ENCODE measurements at regions not wholly inside any gene's neighbourhood (a gene's known extent, or its start where the extent isn't known, plus 50 kb on each side); places are given as distances from the start of the nearest gene placed in this dataset.
A peak's percentile ranks its signal among the peaks of the same experiment; 100 is the strongest.

DNA sequence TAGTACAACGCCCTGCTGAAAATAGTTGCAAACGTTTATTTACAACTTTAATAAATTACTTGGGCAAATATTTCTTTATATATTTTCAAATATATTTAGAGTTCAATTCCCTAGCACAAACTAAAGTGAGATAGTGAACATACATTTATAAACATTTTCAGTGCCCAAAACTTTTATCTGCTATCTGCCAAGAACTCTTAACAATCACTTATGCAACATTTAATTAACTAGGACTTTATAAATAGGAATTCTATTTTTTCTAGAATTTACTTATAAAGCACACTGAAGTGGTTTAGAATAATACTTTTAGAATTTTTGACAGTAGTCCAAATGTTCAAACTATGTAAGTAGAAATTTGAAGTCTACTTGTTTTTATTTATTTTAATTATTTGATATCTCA lies 452.6 kb upstream of the RGS17 start:
- Histone ChIP-seq H3K27me3 (ENCODE audit: low read depth) (no peaks in the 10 kb centered on the region), H3K36me3 (replicated peaks) (no peaks in the 10 kb centered on the region), H3K4me3 (no peak overlapping the region), H3K4me1 (no peaks in the 10 kb centered on the region), H3K9me3 (no peaks in the 10 kb centered on the region)
- no peak for DNase-seq (ENCODE audit: low spot score in 2 of 2)
- in situ Hi-C loops (cut with MboI; ENCODE audit: low sequenced_read_pairs): no loop called here

DNA sequence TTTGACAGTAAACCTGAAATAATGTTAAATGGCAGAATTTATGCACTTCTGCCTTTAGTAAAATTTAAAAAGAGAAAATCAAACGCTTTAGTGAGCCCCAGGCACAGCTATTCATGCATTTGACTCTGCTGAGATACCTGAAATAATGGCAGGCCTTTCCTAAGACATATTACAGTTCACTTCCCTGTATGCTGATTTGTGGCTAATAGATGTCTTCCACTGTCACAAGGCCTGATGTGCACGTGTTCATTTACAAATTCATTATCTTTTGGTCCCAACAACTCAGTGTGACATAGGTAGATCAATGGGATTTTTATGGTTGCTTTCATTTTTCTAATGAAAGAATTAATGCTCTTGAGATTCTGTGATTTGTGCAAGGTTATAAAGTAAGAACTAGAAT lies 449.7 kb upstream of the RGS17 start:
- H3K4me1 ChIP-seq: no peaks in the 10 kb centered on the region
- no peak for DNase-seq (ENCODE audit: low spot score in 2 of 2)
- H3K36me3 ChIP-seq (replicated peaks): no peaks in the 10 kb centered on the region
- in situ Hi-C loops (cut with MboI; ENCODE audit: low sequenced_read_pairs): no loop called here
- H3K9me3 ChIP-seq: no peaks in the 10 kb centered on the region
- H3K4me3 ChIP-seq: no peak overlapping the region
- no peaks in the 10 kb centered on the region for H3K27me3 ChIP-seq (ENCODE audit: low read depth)

DNA sequence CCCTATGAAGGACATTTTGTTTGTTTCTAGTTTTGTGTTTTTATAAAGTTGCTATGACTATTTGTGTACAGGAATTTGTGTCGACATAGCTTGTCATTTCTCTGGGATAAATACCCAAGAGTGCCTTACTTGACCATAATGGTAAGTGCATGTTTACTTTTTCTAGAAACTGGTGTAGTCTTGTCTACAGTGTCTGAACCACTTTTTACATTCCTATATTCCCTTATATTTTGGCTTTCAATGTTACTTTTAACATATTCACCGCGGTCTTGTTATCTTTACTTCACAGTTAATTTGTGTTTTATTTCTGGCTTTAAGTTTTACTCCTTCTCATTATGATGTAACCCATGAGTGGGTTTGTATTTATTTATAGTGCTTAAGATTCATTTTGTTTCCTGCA lies 444.4 kb upstream of the RGS17 start:
- H3K27me3 ChIP-seq (ENCODE audit: low read depth): peaks cover 4% of the 10 kb centered on the region; the same call in 1 of the 2 replicates
- no peak for DNase-seq (ENCODE audit: low spot score in 2 of 2)
- no peaks in the 10 kb centered on the region for H3K36me3 ChIP-seq (replicated peaks)
- no peak overlapping the region for H3K4me3 ChIP-seq
- no peaks in the 10 kb centered on the region for H3K9me3 ChIP-seq
- in situ Hi-C loops (cut with MboI; ENCODE audit: low sequenced_read_pairs): no loop called here
- H3K4me1 ChIP-seq: no peaks in the 10 kb centered on the region

DNA sequence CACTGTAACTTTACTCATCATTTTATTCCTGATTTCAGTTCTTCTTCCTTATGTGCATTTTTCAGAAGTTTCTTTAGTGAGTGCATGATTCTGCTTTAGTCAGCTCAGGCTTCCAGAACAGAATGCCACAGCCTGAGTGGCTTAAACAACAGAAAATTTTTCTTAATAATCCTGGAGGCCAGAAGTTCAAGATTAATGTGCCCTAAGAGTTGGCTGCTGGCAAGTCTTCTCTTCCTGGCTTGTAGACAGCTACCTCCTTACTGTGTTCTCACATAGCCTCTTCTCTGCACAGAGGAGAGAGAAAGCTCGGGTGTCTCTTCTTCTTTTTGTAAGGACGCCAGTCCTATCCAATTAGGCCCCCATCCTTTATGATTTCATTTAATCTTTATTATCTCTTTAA lies 443.1 kb upstream of the RGS17 start:
- no peaks in the 10 kb centered on the region for H3K36me3 ChIP-seq (replicated peaks)
- no peaks in the 10 kb centered on the region for H3K9me3 ChIP-seq
- no peak for DNase-seq (ENCODE audit: low spot score in 2 of 2)
- no peaks in the 10 kb centered on the region for H3K4me1 ChIP-seq
- in situ Hi-C loops (cut with MboI; ENCODE audit: low sequenced_read_pairs): no loop called here
- no peak overlapping the region for H3K4me3 ChIP-seq
- H3K27me3 ChIP-seq (ENCODE audit: low read depth): peaks cover 4% of the 10 kb centered on the region; the same call in 1 of the 2 replicates

DNA sequence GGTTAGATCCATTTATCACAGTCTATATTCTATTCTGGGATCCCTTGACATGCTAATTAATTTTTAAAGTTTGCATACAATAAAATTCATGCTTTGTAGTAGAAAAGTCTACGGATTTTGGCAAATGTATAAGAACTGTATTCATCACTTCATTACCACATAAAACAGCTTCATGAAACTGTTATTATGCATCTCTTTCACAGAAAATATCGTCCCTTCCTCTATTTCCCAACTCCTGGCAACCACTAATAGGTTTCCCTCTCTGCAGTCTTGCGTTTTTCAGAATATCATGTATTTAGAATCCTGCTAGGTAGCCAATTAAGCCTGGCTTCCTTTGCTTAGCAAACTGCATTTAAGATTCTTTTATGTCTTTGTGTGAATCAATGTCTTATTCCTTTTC lies 441.3 kb upstream of the RGS17 start:
- no peak for DNase-seq (ENCODE audit: low spot score in 2 of 2)
- in situ Hi-C loops (cut with MboI; ENCODE audit: low sequenced_read_pairs): no loop called here
- peaks cover 4% of the 10 kb centered on the region; the same call in 1 of the 2 replicates for H3K27me3 ChIP-seq (ENCODE audit: low read depth)
- H3K4me1 ChIP-seq: no peaks in the 10 kb centered on the region
- H3K36me3 ChIP-seq (replicated peaks): no peaks in the 10 kb centered on the region
- H3K9me3 ChIP-seq: no peaks in the 10 kb centered on the region
- no peak overlapping the region for H3K4me3 ChIP-seq

DNA sequence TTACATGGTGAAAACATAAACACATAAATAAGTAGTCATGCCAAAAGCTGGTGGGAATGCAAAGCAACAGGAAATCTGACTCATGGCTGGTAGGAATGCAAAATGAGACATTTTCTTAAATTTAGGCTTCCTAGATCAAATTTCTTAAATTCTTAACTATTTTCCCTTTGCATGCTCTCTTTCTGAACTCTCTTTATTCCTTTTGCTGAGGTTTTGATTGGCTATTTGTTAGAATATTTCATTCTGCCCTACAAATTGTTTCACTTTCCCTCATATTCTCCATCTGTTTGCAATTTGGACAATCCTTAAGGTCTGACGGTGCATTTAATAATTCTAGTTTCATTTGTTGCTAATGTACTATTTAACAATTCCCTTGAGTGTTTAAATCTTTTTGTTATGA lies 437.5 kb upstream of the RGS17 start:
- H3K36me3 ChIP-seq (replicated peaks): no peaks in the 10 kb centered on the region
- H3K4me3 ChIP-seq: no peak overlapping the region
- no peak for DNase-seq (ENCODE audit: low spot score in 2 of 2)
- H3K4me1 ChIP-seq: no peaks in the 10 kb centered on the region
- H3K9me3 ChIP-seq: no peaks in the 10 kb centered on the region
- peaks cover 6% of the 10 kb centered on the region; the same call in 1 of the 2 replicates for H3K27me3 ChIP-seq (ENCODE audit: low read depth)
- in situ Hi-C loops (cut with MboI; ENCODE audit: low sequenced_read_pairs): no loop called here

DNA sequence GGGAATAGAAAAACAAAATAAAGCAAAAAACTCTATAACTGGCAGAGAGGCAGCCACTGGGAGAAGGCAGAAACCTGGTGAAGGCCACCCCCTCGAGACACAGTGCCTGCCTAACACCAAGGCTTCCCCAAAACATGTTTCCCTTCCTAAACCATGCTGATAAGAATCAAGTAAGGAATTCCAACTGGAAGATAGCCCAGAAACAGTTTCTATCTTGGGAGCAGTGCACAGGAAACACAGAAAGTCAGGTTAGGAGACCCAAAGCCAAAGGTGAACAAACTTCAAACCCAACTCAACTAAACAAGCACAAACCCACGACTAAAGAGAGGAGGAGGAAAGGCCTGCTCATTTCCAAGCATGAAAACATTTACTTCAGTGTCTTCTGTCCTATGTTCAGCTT lies 433.7 kb upstream of the RGS17 start:
- Histone ChIP-seq H3K4me3 (no peak overlapping the region), H3K4me1 (no peaks in the 10 kb centered on the region), H3K36me3 (replicated peaks) (no peaks in the 10 kb centered on the region), H3K27me3 (ENCODE audit: low read depth) (0 out of 2 replicates have a peak, but pooled peaks cover 2% of the 10 kb centered on the region), H3K9me3 (no peaks in the 10 kb centered on the region)
- no peak for DNase-seq (ENCODE audit: low spot score in 2 of 2)
- in situ Hi-C loops (cut with MboI; ENCODE audit: low sequenced_read_pairs): no loop called here

DNA sequence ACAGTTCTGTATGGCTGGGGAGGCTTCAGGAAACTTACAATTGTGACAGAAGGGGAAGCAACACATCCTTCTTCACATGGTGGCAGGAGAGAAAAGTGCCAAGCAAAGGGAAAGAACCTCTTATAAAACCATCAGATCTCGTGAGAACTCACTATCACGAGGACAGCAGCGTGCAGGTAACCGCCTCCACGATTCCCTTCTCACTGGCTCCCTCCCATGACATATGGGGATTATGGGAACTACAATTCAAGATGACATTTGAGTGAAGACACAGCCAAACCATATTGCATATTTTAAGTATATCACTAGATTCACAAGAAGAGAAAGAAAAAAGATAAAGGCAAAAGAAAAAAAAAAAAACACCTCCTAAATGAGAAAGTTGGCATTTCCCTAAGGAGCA lies 431.9 kb upstream of the RGS17 start:
- Histone ChIP-seq H3K36me3 (replicated peaks) (no peaks in the 10 kb centered on the region), H3K27me3 (ENCODE audit: low read depth) (peaks cover 2% of the 10 kb centered on the region; the same call in 1 of the 2 replicates), H3K9me3 (no peaks in the 10 kb centered on the region), H3K4me1 (no peaks in the 10 kb centered on the region), H3K4me3 (no peak overlapping the region)
- in situ Hi-C loops (cut with MboI; ENCODE audit: low sequenced_read_pairs): no loop called here
- peak in 1 of 2 experiments; percentile 9 for DNase-seq (ENCODE audit: low spot score in 2 of 2)

DNA sequence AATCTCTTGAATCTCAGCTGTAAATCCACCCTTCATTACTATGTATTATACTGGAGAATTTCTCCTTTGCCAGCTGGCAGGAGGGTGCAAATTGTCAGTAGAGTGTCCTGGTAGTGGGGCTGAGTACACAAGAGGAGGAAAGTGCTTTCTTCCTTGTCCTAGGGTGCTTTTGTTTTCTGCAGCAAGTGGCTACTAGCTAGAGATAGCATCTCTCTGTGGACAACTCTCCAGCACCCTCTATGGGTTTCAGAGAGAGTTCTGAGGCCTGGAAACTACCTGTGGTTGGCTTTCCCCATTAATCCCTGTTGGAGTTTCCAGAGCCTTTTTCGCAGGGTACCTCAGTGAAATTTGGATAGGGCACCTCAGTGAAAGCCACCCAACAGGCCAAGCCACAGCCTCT lies 422.5 kb upstream of the RGS17 start:
- in situ Hi-C loops (cut with MboI; ENCODE audit: low sequenced_read_pairs): no loop called here
- Histone ChIP-seq H3K27me3 (ENCODE audit: low read depth) (no peaks in the 10 kb centered on the region; the same call in 1 of the 2 replicates), H3K36me3 (replicated peaks) (no peaks in the 10 kb centered on the region), H3K4me3 (no peak overlapping the region), H3K9me3 (no peaks in the 10 kb centered on the region), H3K4me1 (no peaks in the 10 kb centered on the region)
- DNase-seq (ENCODE audit: low spot score in 2 of 2): peak in 1 of 2 experiments; percentile 20

DNA sequence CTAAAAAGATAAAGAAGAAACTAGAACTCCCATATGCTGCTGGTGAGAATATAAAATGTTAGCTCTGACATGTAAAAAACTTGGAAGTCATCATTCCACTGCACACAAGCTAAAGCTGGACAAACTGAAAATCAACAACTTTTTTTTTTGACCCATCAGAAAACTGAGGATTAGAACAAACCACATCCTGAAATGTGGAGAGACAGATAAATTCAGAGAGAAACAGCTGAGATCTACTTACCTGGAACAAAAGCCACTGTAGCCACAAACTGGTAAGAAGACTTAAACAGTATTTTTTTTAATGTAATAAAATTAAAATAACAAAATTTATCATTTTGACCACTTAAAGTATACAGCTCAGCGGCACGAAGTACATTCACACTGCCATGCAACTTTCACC lies 408.5 kb upstream of the RGS17 start:
- DNase-seq (ENCODE audit: low spot score in 2 of 2): no peak

DNA sequence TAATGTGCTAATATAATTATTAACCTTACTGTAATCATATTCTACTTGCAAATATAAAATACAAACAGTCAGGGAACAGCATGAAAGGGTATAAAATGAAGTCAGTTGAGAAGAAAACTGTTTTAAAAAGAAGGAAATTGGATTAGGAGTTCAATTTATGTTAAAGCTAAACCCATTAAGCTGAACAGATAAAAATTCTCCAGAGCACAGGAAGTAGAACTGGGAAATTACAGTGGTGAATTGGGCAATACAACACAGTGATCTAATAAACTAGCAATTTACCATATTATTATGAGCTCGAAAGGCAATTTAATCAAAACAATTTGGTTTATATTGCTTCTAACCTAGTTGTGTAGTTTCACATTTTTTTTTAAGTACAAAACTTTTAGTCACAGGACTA lies 407.4 kb upstream of the RGS17 start:
- DNase-seq (ENCODE audit: low spot score in 2 of 2): no peak
- no peaks in the 10 kb centered on the region for H3K4me1 ChIP-seq
- H3K4me3 ChIP-seq: no peak overlapping the region
- H3K27me3 ChIP-seq (ENCODE audit: low read depth): no peaks in the 10 kb centered on the region
- H3K36me3 ChIP-seq (replicated peaks): no peaks in the 10 kb centered on the region
- in situ Hi-C loops (cut with MboI; ENCODE audit: low sequenced_read_pairs): no loop called here
- no peaks in the 10 kb centered on the region for H3K9me3 ChIP-seq

More for the DNA sequence above, 408.5 kb upstream of the RGS17 start:
- no peaks in the 10 kb centered on the region for H3K36me3 ChIP-seq (replicated peaks)
- in situ Hi-C loops (cut with MboI; ENCODE audit: low sequenced_read_pairs): no loop called here
- H3K4me1 ChIP-seq: no peaks in the 10 kb centered on the region
- H3K27me3 ChIP-seq (ENCODE audit: low read depth): no peaks in the 10 kb centered on the region
- no peaks in the 10 kb centered on the region for H3K9me3 ChIP-seq
- H3K4me3 ChIP-seq: no peak overlapping the region

DNA sequence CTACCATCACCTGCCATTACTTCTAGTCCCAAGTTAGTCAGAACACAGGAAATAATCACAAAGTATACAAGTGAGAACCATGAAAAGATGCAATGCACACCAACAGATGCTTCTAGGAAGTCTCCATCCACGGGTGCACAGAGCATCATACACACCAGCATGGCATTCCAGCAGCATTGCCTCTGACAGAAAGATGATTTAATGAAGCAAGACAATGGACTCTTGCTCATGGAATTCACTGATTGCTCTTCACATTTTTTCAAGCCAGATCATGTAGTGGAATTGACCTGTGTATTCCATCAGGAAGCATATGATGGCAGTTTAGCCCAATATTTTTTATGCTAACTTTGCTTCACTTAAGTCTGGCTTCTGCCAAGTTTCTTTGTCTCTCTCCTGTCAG lies 406.3 kb upstream of the RGS17 start:
- Histone ChIP-seq H3K36me3 (replicated peaks) (no peaks in the 10 kb centered on the region), H3K27me3 (ENCODE audit: low read depth) (no peaks in the 10 kb centered on the region), H3K4me1 (no peaks in the 10 kb centered on the region), H3K4me3 (no peak overlapping the region), H3K9me3 (no peaks in the 10 kb centered on the region)
- in situ Hi-C loops (cut with MboI; ENCODE audit: low sequenced_read_pairs): no loop called here
- no peak for DNase-seq (ENCODE audit: low spot score in 2 of 2)

DNA sequence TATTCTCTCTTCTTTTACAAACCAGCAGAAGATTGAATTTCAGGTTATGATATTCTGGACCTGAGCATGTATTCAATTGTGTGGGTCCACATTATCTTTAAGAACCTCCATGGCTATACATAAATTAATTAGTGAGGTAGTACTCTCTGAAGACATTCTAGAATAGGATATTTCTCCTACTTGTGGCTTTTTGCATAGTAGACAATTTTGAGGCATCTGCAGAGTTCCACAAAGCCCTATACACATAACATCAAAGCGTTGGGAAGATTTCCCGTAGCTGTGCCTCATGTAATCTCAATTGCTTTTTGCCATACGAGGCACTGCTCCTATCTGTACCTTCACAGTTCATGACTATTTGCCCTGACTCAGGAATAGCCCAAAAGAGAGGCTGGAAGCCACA lies 395.4 kb upstream of the RGS17 start:
- in situ Hi-C loops (cut with MboI; ENCODE audit: low sequenced_read_pairs): no loop called here
- Histone ChIP-seq H3K9me3 (no peaks in the 10 kb centered on the region), H3K4me1 (no peaks in the 10 kb centered on the region), H3K4me3 (no peak overlapping the region), H3K36me3 (replicated peaks) (no peaks in the 10 kb centered on the region), H3K27me3 (ENCODE audit: low read depth) (no peaks in the 10 kb centered on the region)
- DNase-seq (ENCODE audit: low spot score in 2 of 2): no peak

DNA sequence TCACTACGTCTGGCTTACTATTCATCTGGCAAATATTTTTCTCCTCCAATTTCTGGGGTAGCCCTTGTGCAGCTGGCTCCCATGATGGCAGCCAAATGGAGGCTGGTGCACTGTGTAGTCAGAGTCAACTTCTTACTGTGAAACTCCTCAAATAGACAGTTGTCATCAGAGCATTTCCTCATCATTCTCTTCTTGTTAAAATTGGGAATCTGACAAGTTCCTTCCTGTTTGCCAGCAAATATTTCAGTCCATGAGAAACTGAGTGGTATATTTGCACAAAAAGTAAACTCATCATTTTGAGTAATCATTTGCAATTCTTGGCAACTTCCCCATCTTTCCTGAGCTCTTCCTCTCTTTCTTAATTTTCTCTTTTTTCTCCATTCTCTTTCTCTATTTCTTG lies 394.9 kb upstream of the RGS17 start:
- no peaks in the 10 kb centered on the region for H3K36me3 ChIP-seq (replicated peaks)
- H3K4me3 ChIP-seq: no peak overlapping the region
- in situ Hi-C loops (cut with MboI; ENCODE audit: low sequenced_read_pairs): no loop called here
- no peaks in the 10 kb centered on the region for H3K4me1 ChIP-seq
- H3K9me3 ChIP-seq: no peaks in the 10 kb centered on the region
- no peaks in the 10 kb centered on the region for H3K27me3 ChIP-seq (ENCODE audit: low read depth)
- DNase-seq (ENCODE audit: low spot score in 2 of 2): no peak

DNA sequence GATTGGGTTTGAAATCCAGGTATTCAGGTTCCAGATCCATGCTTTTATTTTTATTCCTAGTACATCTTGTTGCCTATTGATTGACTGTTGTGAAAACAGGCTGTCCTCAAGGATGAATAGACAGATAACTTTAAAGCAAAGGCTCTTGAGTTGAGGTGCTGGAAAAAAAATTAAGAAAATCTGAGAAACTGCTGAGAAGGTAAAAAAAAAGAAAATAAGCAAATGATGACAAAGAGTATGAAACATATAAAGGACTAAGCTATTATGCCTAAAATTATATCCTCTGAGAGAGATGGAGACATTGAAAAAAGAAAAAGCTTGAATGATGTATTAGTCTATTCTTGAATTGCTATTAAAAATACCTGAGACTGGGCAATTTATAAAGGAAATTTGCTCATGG lies 392.3 kb upstream of the RGS17 start:
- H3K4me3 ChIP-seq: no peak overlapping the region
- H3K4me1 ChIP-seq: no peaks in the 10 kb centered on the region
- in situ Hi-C loops (cut with MboI; ENCODE audit: low sequenced_read_pairs): loop anchor here (25.0 kb wide), 1 partner anchor 286 kb away; no protein-coding TSS in a partner anchor
- H3K27me3 ChIP-seq (ENCODE audit: low read depth): no peaks in the 10 kb centered on the region
- no peak for DNase-seq (ENCODE audit: low spot score in 2 of 2)
- H3K36me3 ChIP-seq (replicated peaks): no peaks in the 10 kb centered on the region
- H3K9me3 ChIP-seq: no peaks in the 10 kb centered on the region
